GM19023 (cell line): ENCODE measurements at regions not wholly inside any gene's neighbourhood (a gene's known extent, or its start where the extent isn't known, plus 50 kb on each side); places are given as distances from the start of the nearest gene placed in this dataset.

Experiments used
- ATAC-seq: cut with Tn5 transposase; IDR thresholded peaks from one replicate; pipeline ENCODE4 v1.9.1; 2021; ENCODE audit warnings: mild to moderate bottlenecking, moderate library complexity; ENCODE audit not compliant: unreplicated experiment

GRCh38 chr4:138964716-138965426, 50.7 kb upstream of the NOCT start:
- ATAC-seq: no peak

- ATAC-seq: no peak
These were observed 52.2 kb upstream of the NOCT start for GRCh38 chr4:138963412-138963811.

DNA sequence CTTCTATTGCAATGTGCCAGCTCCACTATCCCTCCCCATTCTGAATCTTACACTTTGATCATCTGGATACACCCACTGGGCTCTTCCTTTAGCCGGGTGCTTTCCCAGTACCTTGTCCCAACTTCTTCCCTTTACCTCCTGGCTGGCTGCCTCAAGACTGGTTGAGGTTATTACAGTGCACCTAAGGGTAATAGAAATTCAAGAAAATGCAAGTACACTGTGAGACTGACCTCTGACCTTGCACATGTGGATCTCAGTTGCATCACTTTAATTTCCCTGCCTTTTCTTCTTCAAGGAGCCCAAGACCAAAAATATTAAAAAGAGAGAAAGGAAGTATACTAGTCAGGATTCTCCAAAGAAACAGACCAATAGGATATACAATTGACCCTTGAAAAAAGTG, 53.9 kb upstream of the NOCT start:
- no peak for ATAC-seq

DNA sequence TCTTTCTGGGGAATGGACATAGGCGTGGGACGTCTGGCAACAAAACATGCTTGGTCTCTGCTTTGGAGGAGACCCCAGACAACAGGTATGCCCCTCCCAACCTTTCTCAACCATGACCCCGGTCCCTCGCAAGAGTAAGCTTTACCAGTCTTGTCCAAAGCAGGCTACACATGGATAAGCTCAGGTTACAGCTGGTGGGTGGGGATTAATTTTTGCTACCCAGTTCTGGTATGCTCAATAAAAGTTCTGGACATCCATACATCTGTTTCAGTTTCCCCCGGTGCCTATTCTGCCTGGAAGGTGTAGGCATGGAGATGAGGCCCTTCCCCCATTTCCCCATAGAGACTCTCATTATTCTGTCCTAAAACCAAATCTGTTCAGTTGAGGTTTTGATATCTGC, 54.5 kb upstream of the NOCT start:
- no peak for ATAC-seq

DNA sequence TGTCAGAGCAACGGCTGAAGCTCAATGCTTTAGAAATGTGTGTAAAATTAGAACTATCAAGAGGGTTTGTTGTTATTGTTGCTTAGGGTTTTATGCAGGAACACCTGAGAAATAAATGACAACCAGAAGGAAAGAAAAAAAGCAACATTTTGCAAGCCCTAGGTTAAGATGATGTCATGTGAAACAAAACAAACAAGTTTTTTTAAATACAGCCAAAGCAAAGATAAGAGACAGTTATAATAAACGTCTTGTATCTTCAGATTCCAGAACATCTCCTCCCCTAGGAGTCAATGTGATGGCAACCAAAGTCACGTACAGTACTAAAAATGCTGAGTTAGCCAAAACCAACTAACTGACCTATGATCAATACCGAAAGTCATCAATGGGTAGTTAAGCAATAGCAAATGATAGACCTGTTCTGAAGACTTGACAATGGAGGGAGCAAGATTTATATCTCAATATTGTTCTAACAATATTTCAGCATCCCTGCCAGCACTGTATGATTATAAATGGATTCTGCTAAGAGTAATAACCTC, 55.3 kb upstream of the NOCT start:
- ATAC-seq: no peak

GRCh38 chr4:138959097-138959815, 56.3 kb upstream of the NOCT start:
- no peak for ATAC-seq

DNA sequence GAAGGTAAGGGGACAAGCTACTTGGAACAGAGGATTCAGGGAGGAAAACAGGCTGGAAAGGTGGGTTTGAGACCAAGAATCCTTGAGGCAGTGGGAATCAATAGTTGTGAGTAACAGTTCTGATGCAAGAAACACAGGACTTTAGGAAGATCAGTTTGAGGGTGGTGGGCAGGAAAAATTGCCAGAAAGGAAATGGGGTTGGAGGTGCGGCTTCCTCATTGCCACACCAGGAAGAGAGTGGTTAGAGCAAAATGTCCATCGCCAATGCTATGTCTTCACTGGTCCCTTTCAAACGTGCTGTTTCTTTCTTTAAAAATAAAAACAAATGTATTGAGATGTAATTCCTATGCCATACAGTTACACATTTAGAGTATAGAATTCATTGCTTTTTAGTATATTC, 57.1 kb upstream of the NOCT start:
- no peak for ATAC-seq

DNA sequence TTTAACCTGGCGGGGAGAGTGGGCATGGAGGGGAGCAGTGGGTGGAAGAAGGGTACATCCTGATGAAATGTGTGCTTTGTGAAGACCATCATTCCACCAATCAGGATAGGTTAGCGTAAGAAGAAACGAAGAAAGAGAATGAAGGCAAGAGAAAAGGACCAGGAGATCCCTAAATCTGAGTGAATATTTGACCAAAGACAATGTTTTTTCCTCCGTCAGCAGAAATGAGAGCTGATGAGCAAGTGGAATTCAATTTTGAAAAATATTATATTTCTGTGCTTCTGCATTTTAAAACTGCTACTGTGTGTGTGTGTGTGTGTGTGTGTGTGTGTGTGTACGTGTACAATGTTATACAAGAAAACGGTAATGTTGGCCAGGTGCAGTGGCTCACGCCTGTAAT, 58.3 kb upstream of the NOCT start:
- ATAC-seq: no peak

DNA sequence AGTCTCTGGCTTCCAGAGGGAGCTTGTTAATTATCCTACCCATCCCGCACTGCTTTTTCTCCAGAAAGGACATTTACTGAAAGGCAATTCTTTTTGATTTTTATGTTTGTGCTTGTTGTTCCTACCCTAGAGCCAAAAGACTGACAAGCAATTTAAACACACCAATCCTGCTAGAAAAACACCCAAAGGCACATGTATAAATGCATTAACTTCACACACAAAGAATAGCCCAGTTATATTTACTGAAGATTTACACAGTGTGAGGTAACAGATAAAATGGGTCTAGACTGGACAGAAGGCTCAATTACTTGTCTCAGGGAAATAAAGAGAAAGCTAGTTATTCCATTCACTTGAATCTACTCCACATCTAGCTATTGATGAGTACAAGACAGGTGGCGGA, 61.2 kb upstream of the NOCT start:
- ATAC-seq: no peak

DNA sequence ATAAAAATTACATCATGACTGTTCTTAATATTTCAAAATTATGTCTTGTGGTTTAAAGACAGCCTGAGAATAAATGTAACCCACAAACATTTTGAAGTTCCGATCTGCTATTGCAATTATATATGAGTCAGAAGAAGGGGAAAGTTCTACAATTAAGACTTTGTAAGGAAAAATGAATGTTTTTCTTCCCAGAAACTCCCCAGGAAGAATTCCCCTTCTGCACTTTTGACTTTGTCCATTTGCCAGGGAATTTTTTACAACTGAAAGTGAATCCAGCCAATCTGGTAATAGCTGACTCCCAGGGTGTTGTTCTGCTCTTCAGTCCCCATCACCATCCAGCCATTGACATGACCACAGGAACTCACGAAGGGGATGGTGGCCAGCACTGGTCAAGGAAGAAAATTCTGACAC, 61.6 kb upstream of the NOCT start:
- no peak for ATAC-seq

DNA sequence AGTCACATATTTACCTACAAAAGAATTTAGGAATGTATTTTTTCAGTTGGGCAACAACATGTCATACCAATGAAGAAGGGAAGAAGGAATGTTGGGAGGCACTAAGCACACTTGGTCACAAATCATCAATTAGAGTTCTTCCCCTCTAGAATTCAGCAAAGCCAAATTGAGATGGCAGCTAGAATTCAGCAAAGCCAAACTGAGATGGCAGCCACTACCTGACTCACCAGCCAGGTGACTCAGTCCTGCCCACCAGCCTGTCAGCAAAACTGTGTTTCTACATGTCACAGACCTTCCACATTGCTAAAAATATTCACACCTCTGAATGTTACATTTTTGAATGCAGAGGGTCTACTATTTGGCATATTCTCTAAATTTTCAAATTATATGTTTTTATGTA, 63.2 kb upstream of the NOCT start:
- ATAC-seq: no peak

GRCh38 chr4:138951764-138952163, 63.8 kb upstream of the NOCT start:
- ATAC-seq: no peak

DNA sequence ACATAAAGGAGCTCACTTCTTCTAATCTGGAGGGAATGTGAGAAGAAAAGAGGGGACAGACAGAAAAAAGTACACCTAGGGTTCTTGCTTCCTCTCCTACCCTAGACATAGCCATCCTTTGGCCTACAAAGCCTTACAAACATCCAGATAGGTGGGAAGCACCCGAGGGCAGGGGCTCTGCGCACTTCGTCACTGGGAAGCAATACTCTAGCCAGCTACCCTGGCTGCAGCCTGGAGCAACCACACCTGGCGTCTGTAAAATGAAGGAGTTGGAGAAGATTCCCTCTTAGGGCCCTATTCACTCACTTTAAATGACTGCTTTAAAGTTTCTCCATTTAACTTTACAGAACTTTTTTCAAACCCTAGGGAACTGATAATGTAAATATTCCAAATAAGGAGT, 65.7 kb upstream of the NOCT start:
- ATAC-seq: no peak

GRCh38 chr4:138948918-138949317, 66.7 kb upstream of the NOCT start:
- no peak for ATAC-seq

DNA sequence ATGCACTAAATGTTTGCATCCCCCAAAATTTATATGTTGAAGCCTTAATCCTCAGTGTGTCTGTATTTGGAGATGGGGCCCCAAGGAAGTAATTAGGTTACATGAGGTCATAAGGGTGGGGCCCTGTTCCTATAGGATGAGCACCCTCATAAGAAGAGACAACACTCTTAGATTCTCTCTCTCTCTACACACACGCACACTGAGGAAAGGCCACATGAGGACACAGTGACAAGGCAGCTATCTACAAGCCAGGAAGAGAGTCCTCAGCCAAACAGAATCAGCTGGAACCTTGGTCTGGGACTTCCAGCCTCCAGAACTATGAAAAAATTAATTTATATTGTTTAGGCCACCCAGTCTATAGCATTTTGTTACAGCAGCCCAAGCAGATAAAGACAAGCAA, 69.3 kb upstream of the NOCT start:
- no peak for ATAC-seq

GRCh38 chr4:138945840-138946239, 69.7 kb upstream of the NOCT start:
- ATAC-seq: no peak

DNA sequence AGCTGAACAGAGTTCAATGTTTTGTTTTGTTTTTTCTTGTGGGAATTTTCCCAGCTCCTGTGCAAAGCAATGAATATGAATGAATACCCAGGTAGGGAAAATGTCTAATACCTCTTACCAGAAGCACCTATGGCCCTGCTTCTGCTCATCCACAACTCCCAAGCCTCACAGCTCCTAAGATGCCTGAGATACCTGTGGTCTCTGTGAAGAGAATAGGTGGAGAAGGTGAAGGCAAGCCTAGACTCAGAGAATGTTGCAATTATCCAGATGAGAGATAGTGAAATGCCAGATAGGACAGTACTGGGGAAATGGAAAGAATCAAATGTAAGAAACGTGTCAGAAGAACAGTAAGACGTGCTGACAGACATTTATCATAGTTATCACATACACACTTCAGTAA, 70.2 kb upstream of the NOCT start:
- no peak for ATAC-seq

DNA sequence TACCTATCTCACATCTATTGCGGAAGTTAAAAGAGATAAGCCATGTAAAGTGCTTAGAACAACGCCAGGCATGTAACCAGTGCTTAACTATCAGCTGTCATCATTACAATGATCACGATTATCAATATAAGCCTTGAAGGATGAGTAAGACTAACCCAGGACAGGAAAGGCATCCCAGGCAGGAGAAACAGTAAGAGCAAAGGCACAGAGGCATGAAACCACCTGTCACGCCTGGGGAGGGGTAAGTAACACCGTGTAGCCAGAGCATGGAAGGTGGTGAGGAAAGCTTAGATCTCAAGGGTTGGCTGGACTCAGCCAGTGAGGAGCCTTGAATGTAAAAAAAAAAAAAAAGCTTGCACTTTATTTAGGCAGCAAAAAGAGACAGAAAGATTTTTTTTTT, 71.7 kb upstream of the NOCT start:
- no peak for ATAC-seq

DNA sequence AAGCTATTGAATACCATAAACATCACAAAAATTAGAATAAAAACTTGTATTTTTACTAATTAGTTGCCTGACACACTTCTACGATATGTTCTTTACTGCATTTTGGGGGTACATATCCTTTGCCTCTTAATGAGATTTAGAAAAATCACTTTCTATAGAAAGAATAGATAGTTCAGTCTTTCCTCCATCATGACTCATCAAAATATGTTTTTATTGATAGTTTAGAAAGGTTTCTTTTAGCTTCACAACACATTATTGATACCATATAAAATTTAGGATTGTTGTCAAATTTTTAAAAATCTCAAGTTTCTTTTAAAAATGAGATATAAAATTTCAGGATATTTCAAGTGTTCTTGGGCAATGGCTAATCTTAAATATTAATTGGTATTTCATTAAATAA, 74.5 kb upstream of the NOCT start:
- no peak for ATAC-seq

DNA sequence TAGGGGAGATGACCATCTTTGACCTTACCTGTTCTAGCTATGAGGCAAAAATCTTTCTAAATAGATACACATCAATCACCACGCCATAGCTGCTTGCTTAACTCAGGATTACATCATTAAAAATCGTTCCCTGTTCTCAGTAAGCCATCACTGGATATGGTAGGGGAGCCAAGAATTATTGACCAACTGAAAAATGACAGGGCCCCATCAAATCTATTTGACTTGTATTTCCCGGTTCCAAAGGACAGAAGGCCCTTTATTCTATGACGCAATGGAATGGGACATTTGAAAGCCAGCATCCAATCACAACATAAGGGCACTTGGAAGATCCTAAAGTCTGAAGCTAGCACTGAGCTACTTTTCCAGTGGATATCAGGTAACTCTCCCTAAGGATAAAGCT, 75.6 kb upstream of the NOCT start:
- no peak for ATAC-seq

DNA sequence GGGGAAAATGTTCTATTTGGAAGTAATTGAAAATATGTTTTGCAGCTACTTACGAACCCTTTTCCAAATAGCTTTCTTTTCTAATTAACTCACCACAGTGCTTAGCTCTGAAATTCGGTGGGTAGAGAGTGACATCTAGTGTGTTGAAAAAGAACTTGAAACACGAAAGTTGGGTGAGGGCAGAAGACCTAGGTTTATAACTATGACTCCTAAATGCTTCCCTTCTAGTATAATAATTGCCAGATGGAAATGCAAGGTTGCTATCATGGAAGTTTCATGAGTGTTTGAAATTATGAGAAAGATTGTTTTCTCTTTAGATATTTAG, 77.3 kb upstream of the NOCT start:
- ATAC-seq: no peak

DNA sequence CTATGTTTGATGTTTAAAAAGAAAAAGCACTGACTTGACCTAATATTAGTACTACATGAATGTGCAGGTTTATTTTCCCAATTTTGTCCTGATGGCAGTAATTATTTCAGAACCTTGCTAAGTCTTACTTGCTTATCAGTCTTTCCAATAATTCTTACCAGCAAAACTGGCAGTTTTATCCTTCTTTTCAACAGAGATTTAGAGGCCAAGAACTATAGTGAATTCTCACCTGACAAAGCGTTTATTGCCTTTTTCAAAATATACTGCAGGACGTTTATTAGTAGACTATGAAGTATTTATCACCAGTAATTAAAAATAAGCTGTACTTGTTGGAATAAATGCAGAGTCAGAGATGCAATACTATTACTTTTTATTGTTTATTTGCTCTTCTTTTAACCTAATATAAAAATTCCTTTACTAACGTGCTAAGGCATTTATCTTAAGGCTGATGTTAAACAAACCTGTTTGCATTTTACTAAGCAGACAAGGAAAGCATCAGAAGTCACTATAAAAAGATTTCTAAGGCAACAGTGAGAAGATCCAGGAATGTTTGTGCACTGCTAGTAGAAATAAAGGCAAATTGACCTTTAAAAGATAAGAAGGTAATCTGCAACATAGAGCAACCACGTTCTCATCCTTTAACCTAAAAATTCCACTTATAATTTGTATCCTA, 80.3 kb upstream of the NOCT start:
- ATAC-seq: no peak
